A673 (cell line): ENCODE measurements at regions not wholly inside any gene's neighbourhood (a gene's known extent, or its start where the extent isn't known, plus 50 kb on each side); places are given as distances from the start of the nearest gene placed in this dataset.
"Not testable (repeated sequence)": the region's sequence is repeated elsewhere in the genome, so short reads cannot be mapped to it uniquely, and the experiment has no call there.

ENCODE experiments used
- BruUV-seq: library from RNA; stranded (reverse); fragments of 400-500 nt; replicated peaks from 2 replicates; lab custom pipeline; 2021; lab: Mats Ljungman, UMichigan
- CTCF ChIA-PET: fragments of 300-600 bp; sonication (Branson Sonifier 250); formaldehyde crosslinking; loops from one replicate; lab custom pipeline; 2022; ENCODE audit warnings: antibody characterized with exemption; lab: Charles Lee
- POLR2A ChIA-PET: fragments of 300-600 bp; sonication (Branson Sonifier 250); formaldehyde crosslinking; loops from one replicate; lab custom pipeline; 2022; ENCODE audit warnings: antibody characterized with exemption; ENCODE audit not compliant: low non-redundant PET; lab: Charles Lee
- DNase-seq: peaks from one replicate; pipeline ENCODE4 v3.0.0-alpha.2; 2015; ENCODE audit warnings: low spot score
- H3K27ac ChIP-seq: fragments of 200-600 bp; sonication (generic); 2 replicates; pipeline ENCODE4 v1.5.1; 2016; ENCODE audit warnings: mixed run types, low read depth, mild to moderate bottlenecking, mixed read lengths, antibody characterized with exemption, low read length; ENCODE audit not compliant: poor library complexity, severe bottlenecking
- H3K27me3 ChIP-seq: fragments of 200-600 bp; sonication (generic); replicated peaks from 2 replicates; pipeline ENCODE4 v1.6.1; 2017; ENCODE audit warnings: mixed run types, low read depth, mild to moderate bottlenecking, mixed read lengths, antibody characterized with exemption, low read length; ENCODE audit not compliant: insufficient read depth, poor library complexity
- H3K36me3 ChIP-seq: fragments of 200-600 bp; sonication (generic); 2 replicates; pipeline ENCODE4 v1.6.1; 2016; ENCODE audit warnings: mixed run types, mild to moderate bottlenecking, mixed read lengths, antibody characterized with exemption, low read length; ENCODE audit not compliant: insufficient read depth, poor library complexity, severe bottlenecking
- H3K4me1 ChIP-seq: fragments of 200-600 bp; sonication (generic); 2 replicates; pipeline ENCODE4 v1.6.1; 2017; ENCODE audit warnings: mixed run types, mild to moderate bottlenecking, mixed read lengths, antibody characterized with exemption, low read length; ENCODE audit not compliant: insufficient read depth, poor library complexity, severe bottlenecking
- H3K4me3 ChIP-seq: fragments of 200-600 bp; sonication (generic); 2 replicates; pipeline ENCODE4 v1.5.1; 2016; ENCODE audit warnings: low read depth, mixed run types, mild to moderate bottlenecking, mixed read lengths, low read length; ENCODE audit not compliant: poor library complexity, severe bottlenecking
- H3K9me3 ChIP-seq: fragments of 200-600 bp; sonication (generic); 2 replicates; pipeline ENCODE4 v1.6.1; 2016; ENCODE audit warnings: mixed run types, low read depth, mild to moderate bottlenecking, mixed read lengths, antibody characterized with exemption, low read length; ENCODE audit not compliant: poor library complexity, severe bottlenecking
- CTCF ChIP-seq: fragments of 300-800, 200-600 bp; sonication (generic); conservative IDR thresholded peaks from 2 replicates; pipeline ENCODE4 v1.5.1; 2017; ENCODE audit warnings: low read depth, mild to moderate bottlenecking, antibody characterized with exemption, low read length, moderate library complexity, mixed read lengths
- EZH2 ChIP-seq: fragments of 200-600 bp; sonication (generic); IDR thresholded peaks from 2 replicates; pipeline ENCODE4 v1.6.1; 2017; ENCODE audit warnings: borderline replicate concordance, low read depth, mild to moderate bottlenecking, mixed read lengths, antibody characterized with exemption, low read length; ENCODE audit not compliant: poor library complexity, severe bottlenecking
- intact Hi-C: fragments of 100-400 bp; cut with micrococcal nuclease; formaldehyde crosslinking; loops from one replicate; pipeline ENCODE4 v1.10.0; 2022; ENCODE audit not compliant: unreplicated experiment

- no peak overlapping the region for H3K27ac ChIP-seq
- intact Hi-C loops: no loop called here
- no peaks in the 10 kb centered on the region for H3K27me3 ChIP-seq
- no peaks in the 10 kb centered on the region for H3K9me3 ChIP-seq
- no peaks in the 10 kb centered on the region for H3K4me1 ChIP-seq
- no peaks in the 10 kb centered on the region for H3K36me3 ChIP-seq
- TF ChIP-seq EZH2 (no peak), CTCF (no peak)
- no peak for DNase-seq
- BruUV-seq: no TSS peak
- ChIA-PET CTCF (no interaction called here), POLR2A (no interaction called here)
- H3K4me3 ChIP-seq: no peak overlapping the region
Observed at GRCh38 chr6:166848979-166849748, 107.2 kb downstream of the RNASET2 start.

DNA sequence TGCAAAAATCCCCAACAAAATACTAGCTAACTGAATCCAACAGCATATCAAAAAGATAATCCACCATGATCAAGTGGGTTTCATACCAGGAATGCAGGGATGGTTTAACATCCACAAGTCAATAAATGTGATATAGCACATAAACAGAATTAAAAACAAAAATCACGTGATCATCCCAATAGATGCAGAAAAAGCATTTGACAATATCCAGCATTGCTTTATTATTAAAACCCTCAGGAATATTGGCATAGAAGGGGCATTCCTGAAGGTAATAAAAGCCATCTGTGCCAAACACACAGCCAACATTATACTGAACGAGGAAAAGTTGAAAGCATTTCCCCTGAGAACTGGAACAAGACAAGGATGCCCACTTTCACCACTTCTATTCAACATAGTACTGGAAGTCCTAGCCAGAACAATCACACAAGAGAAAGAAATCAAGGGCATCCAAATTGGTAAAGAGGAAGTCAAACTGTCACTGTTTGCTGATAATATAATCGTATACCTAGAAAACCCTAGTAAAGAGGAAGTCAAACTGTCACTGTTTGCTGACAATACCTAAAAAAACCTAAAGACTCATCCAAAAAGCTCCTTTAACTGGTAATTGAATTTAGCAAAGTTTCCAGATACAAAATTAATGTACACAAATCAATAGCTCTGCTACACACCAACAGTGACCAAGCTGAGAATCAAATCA, 109.8 kb downstream of the RNASET2 start:
- H3K4me1 ChIP-seq, intact Hi-C loops, CTCF ChIA-PET, POLR2A ChIA-PET, DNase-seq, H3K36me3 ChIP-seq, H3K4me3 ChIP-seq, H3K27me3 ChIP-seq, H3K27ac ChIP-seq, BruUV-seq, H3K9me3 ChIP-seq: not testable (repeated sequence)

- Histone ChIP-seq H3K36me3 (no peaks in the 10 kb centered on the region), H3K27ac (no peak overlapping the region), H3K4me3 (no peak overlapping the region), H3K4me1 (no peaks in the 10 kb centered on the region), H3K27me3 (no peaks in the 10 kb centered on the region), H3K9me3 (no peaks in the 10 kb centered on the region)
- intact Hi-C loops: no loop called here
- CTCF ChIA-PET: no interaction called here
- BruUV-seq: no TSS peak
- TF ChIP-seq CTCF (no peak), EZH2 (no peak)
- POLR2A ChIA-PET: no interaction called here
- DNase-seq: no peak
Observed at GRCh38 chr6:166842607-166843006, 113.7 kb downstream of the RNASET2 start.

- CTCF ChIA-PET: no interaction called here
Observed at GRCh38 chr6:166841216-166841615, 115.1 kb downstream of the RNASET2 start.

More at GRCh38 chr6:166841216-166841615, 115.1 kb downstream of the RNASET2 start:
- no peak overlapping the region for H3K4me3 ChIP-seq
- TF ChIP-seq EZH2 (no peak), CTCF (no peak)
- POLR2A ChIA-PET: no interaction called here
- no TSS peak for BruUV-seq
- no peaks in the 10 kb centered on the region for H3K9me3 ChIP-seq
- H3K4me1 ChIP-seq: no peaks in the 10 kb centered on the region
- no peak for DNase-seq
- H3K36me3 ChIP-seq: no peaks in the 10 kb centered on the region
- no peaks in the 10 kb centered on the region for H3K27me3 ChIP-seq
- H3K27ac ChIP-seq: no peak overlapping the region
- intact Hi-C loops: no loop called here
